AG09309 (cell line): ENCODE measurements at regions not wholly inside any gene's neighbourhood (a gene's known extent, or its start where the extent isn't known, plus 50 kb on each side); places are given as distances from the start of the nearest gene placed in this dataset.

Source experiments
- DNase-seq: peaks from one replicate; pipeline ENCODE4 v3.0.0-alpha.2; 2010; ENCODE audit warnings: low read depth
- H3K4me3 ChIP-seq: 2 replicates; pipeline ENCODE4 v1.5.1; 2011; ENCODE audit warnings: mild to moderate bottlenecking, low read depth, low read length, moderate library complexity; ENCODE audit not compliant: control insufficient read depth
- CTCF ChIP-seq: IDR thresholded peaks from 2 replicates; pipeline ENCODE4 v1.5.1; 2011; ENCODE audit warnings: mild to moderate bottlenecking, low read depth, low read length, inconsistent platforms; ENCODE audit not compliant: insufficient read depth, control insufficient read depth; ENCODE audit errors: missing control alignments

DNA sequence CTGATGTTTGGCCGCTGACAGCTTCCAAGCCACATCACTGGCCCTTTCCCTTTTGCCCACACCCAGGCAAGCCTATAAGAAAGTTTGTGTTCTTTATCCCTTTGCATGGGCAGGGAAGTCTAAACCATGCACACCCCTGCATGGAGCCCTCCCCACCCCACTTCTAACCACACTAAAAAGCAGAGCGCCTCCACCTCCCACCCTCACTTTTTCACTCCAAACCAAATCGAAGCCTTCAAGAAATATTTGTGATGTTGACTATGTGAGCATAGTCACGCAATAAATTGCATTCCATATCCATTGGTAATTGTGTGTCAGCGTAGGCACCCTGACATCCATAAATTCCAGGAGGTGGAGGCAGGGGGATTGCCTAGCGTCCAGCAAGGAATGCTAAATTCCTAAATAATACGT is 104.4 kb upstream of the LSM14A start:
- no peak for DNase-seq
- no peak for TF ChIP-seq CTCF
- no peak overlapping the region for H3K4me3 ChIP-seq

DNA sequence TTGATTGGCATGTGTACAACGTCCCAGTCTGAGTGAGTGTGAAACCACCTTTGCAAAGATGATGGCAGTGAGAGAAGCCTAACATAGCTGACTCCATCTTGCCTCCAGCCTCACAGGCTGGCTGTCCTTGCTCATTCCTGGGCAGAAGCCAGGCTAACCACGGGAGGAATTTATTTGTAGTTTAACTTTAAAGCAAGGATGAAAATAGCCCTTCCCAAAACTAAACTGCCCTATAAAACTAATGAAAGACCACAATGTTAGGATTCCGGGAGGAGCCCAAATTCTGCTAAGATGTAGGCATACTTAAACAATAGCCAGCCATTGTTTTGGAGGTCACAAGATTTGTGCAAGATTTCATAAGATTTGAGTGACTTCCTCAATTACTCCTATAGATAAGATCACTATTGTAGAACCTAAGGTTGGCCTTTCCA is 96.6 kb upstream of the LSM14A start:
- no peak for DNase-seq
- TF ChIP-seq CTCF: no peak
- H3K4me3 ChIP-seq: no peak overlapping the region

- TF ChIP-seq CTCF: no peak
- DNase-seq: no peak
- H3K4me3 ChIP-seq: no peak overlapping the region
These were observed 89.8 kb upstream of the LSM14A start for GRCh38 chr19:34082289-34083077.

GRCh38 chr19:34084396-34085145 is 87.7 kb upstream of the LSM14A start:
- no peak for DNase-seq
- no peak overlapping the region for H3K4me3 ChIP-seq
- no peak for TF ChIP-seq CTCF

DNA sequence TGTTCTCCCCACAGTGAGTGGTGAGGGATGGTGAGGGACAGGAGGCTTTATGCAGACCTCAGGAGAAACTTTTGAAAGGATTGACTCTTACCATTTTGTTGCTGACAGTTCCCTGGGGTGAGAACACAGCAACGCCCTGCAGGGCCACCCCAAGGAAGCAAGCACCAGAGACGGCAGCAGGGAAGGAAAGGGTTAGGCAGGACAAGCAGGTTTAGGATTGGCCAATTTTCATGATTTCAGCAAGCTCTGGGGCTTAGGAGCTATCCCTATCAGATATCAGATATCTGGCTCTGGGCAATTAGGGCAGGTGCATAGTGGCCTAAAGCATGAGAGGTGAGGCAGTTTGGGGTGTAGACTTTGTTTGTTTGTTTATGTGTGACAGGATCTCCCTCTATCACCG is 87.0 kb upstream of the LSM14A start:
- DNase-seq: no peak
- no peak for TF ChIP-seq CTCF
- H3K4me3 ChIP-seq: no peak overlapping the region

DNA sequence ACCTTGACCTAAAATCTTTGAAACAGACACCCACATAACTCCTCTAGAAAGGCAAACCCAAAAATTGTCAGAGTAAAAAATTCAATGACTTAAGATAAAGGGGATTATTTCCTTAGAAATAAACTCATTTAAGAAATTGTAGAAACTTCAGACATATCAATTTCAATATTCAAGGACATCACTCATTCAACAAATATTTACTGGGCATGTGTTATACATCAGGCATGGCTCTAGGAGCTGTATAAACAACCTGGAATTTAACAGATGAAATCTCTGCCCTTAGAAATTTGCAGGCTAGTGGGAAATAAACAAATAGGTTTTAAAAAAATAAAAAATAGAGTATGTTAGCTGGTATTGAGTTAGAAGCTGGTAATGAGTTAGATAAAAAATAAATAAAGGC is 84.0 kb upstream of the LSM14A start:
- TF ChIP-seq CTCF: no peak
- no peak overlapping the region for H3K4me3 ChIP-seq
- DNase-seq: no peak
